CD4-positive, alpha-beta T cell treated with Interleukin-2 at 100 ng/mL for 4 hours (primary cell): ENCODE measurements at regions not wholly inside any gene's neighbourhood (a gene's known extent, or its start where the extent isn't known, plus 50 kb on each side); places are given as distances from the start of the nearest gene placed in this dataset.
"Not testable (repeated sequence)": the region's sequence is repeated elsewhere in the genome, so short reads cannot be mapped to it uniquely, and the experiment has no call there.

Source experiments
- DNase-seq: peaks from one replicate; pipeline ENCODE4 v3.0.0-alpha.2; 2020; ENCODE audit warnings: low spot score

- no peak for DNase-seq
These were observed 650.0 kb upstream of the STXBP6 start for GRCh38 chr14:25699981-25700380.

DNA sequence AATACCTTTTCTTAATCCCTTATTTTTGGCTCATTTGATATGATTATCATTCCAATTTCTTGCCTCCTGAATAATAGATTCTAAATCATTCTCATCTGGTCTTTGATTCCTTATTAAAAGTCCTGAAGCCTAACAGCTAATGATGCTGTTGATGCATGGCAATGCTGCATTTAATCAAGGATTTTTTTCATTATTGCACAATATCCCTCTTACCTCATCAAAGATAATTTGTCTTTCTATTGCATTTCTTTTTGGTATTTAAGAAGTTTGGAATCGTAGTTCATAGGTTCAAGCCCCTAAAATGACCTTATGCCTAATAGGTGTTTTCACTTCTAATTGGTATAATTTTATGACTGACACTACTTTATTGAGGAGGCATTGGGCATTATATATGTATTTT, 648.2 kb upstream of the STXBP6 start:
- DNase-seq, result no peak

GRCh38 chr14:25696176-25696575, 646.2 kb upstream of the STXBP6 start:
- DNase-seq, result no peak

GRCh38 chr14:25685004-25685403, 635.1 kb upstream of the STXBP6 start:
- DNase-seq, result no peak

DNA sequence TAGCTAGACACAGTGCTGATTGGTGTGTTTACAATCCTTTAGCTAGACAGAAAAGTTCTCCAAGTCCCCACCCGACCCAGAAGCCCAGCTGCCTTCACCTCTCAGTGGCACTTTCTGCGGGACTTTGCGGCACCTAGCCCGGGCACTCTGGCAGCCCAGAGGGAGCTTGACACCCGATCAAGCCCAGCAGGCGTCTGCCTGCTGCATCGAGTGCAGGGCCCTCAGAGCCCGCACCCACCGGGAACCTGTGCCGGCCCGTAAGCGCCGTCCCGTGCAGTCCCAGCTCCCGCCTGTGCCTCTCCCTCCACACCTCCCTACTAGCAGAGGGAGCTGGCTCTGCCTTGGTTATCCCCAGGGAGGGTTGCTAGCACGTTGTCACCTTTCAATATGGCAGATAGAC, 631.0 kb upstream of the STXBP6 start:
- no peak for DNase-seq

GRCh38 chr14:25680511-25680910, 630.6 kb upstream of the STXBP6 start:
- DNase-seq, result not testable (repeated sequence)

DNA sequence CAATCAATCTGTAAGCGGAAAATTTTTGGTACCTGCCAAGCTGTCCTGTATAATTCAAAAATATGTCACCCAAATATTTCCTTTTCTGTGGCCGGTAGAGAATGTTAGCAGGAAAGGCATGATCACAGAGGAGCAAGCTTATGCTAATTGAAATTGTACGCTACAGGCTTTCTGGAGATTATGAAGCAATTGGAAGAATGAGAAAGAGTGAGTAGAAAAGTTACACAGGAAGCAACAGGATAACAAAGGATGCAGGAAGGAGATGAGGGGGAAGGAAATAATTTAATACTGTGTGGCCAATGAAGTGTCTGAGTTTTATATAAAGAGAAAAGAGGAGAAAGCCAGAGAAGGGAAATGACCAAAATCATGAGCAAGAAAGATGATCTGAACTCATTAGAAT, 627.2 kb upstream of the STXBP6 start:
- DNase-seq, result no peak

DNA sequence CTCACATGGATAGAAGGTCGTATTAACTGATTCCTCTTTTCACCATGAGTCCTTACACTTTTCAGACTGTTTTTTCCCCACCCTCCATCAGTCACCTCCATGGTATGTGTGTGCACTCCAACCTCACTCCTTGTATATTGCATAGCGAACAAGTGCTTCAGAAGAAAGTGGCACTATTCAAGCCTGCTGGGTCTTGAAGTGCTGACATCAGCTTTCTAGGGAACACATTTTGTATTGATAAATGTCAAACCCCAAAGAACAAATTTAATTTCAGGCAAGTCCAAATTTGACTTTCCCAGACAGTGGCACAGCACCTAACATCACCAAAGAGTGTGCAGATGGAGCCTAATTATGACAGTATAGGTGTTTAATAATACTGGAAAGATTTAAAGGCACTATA, 617.4 kb upstream of the STXBP6 start:
- no peak for DNase-seq

DNA sequence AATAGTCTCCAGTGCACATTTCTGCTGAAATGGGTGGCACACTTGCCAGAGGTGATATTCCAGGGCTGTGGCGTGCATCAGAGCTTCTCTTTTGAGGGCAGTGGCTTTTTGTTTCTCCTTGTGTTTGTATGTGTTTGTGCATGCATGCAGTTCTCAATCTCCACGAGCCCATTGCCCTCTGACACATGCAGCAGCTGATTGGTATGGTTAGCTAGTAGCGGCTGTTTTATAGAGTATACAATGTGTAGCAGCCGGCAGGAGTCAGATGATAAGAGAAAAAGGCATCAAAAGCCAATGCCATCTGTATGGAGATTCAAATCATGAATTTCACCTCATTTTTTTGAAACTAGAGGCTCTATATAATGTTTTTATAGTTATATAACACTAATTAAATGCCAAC, 616.9 kb upstream of the STXBP6 start:
- no peak for DNase-seq

DNA sequence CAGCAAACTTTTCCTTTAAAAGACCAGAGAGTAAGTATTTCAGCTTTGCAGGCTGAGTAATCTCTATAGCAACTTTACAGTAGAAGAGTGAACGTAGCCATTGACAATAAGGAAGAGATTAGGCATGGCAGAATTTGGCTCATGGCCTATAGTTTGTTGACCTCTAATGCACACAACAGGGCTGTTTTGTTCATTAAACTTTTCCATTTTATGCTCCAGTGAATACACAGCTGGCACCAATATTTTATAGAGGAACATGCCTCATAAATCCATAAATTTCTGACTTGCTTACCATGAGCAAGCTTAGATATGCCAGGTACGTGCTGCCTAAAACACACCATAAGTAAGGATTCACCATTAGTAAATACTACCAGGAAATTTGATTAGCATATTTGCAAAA, 609.0 kb upstream of the STXBP6 start:
- no peak for DNase-seq

DNA sequence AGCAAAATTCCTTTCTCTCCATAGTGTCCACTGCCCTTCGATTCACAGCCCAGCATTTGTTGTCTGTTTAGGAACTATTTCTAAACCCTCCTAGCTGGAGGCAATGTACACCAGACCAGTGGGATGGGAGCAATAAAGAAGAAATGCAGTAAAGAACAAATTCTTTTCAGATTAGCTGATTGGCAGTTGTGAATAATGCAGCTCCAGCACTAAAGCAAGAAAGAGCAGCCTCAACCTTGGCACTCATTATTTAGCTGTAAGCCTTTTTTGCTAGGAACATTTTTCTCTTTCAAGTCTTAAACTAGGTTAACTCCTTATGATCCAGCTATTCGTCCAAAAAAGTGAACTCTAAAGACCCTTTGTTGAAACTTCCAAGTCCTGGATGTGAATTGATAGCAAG, 580.5 kb upstream of the STXBP6 start:
- DNase-seq, result no peak

- DNase-seq, result no peak
These were observed 579.0 kb upstream of the STXBP6 start for GRCh38 chr14:25628978-25629377.

- DNase-seq, result no peak
These were observed 578.4 kb upstream of the STXBP6 start for GRCh38 chr14:25628390-25628789.

DNA sequence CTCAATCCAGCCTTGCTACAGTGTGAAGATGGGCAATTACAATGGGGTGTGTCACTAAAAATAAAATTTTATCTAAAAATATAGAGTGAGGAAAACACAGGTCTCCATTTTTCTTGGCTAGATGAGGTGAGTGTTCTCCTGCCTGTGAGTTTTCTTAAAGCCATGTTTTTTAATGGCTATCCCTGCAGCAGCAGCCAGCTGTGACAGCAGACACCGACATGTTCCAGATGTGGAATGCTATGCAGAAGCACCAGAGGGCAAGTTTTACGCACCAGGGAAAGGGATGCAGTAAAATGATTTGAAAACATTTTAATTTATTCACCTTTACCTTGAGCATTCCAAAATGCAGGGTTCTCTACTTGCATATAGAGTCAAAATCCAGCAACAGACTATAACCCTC, 577.0 kb upstream of the STXBP6 start:
- DNase-seq, result no peak

GRCh38 chr14:25622763-25623162, 572.8 kb upstream of the STXBP6 start:
- no peak for DNase-seq

GRCh38 chr14:25620515-25620914, 570.6 kb upstream of the STXBP6 start:
- no peak for DNase-seq

DNA sequence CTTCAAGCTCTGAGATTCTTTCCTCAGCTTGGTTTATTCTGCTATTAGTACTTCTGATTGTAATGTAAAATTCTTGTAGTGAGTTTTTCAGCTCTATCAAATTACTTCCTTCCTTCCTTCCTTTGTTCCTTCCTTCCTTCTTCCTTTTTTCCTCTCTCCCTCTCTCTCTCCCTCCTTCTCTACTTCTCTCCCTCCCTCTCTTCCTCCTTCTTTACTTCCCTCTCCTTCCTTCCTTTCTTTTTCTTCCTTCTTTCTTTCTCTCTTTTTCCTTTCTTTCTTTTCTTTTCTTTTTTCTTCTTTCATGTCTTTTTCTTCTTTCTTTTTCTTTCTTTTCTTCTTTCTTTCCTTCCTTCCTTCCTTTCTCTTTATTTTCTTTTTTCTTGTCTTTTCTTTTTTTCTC, 565.2 kb upstream of the STXBP6 start:
- no peak for DNase-seq

DNA sequence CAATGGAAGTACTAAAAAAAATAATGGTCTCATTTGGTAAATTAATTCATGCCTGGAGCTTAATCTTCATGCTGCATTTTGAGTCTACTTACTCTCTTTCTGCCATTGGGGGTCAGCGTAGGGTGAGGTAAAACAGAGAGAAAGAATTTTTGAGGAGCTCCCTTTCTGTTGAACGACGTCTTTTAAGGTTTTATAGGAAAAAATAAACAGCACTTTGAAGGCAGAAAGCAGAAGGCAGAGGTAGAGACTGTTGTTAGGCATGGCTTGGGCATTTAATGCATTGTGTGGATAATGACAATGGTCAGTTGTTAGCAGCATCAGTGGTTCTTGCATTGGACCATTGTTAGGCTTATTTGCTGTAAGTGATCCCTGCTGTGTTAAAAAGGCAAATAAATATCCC, 557.2 kb upstream of the STXBP6 start:
- no peak for DNase-seq

- no peak for DNase-seq
These were observed 552.2 kb upstream of the STXBP6 start for GRCh38 chr14:25602106-25602505.

DNA sequence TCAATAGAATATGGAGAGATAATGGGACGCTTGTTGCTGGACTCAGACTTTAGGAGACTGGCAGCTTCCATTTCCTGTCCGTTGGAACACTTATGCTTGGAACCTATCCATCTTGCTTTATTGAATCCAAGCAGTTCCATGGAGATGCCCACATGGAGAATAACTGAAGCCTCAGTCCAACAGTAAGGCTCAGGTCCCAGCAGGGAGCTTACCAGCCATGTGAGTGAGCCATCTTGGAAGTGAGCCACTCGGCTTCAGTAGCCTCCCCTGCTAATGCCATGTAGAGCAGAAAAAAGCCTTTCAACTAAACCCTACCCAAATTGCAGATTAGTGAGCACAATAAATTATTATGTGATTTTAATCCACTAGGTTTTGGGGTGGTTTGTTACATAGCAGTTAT, 538.8 kb upstream of the STXBP6 start:
- no peak for DNase-seq

DNA sequence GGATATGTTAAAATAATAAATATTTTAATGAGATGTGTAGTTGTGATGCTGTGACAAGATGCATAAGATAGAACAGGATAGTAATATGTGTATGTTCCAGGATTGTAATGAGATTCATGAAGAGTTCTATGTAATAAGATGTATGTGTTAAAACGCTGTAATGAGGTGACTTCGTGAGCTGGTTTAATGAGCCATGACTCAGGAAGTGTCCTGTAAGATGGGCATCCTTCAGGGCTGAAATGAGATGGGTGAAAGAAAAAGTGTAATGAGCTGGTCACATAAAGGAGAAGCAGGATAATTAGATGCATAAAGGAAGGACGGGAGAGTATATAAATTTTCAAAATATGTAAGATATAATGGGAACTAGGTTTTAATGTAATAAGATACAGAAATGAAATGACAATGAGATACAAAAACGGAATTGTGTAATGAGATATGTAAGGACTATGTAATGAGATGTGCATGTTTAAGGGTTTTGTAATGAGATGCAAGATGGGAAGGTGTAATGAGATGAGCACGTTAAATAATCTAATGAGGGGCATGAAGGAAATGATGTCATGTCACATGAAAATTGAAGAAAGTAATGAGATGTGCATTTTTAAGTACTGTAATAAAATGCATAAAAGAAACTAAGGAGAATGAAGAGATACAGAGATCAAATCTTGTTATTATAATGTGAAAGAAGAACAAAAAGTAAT, 524.8 kb upstream of the STXBP6 start:
- no peak for DNase-seq

GRCh38 chr14:25570483-25570882, 520.5 kb upstream of the STXBP6 start:
- no peak for DNase-seq

- no peak for DNase-seq
These were observed 507.5 kb upstream of the STXBP6 start for GRCh38 chr14:25557466-25557865.

DNA sequence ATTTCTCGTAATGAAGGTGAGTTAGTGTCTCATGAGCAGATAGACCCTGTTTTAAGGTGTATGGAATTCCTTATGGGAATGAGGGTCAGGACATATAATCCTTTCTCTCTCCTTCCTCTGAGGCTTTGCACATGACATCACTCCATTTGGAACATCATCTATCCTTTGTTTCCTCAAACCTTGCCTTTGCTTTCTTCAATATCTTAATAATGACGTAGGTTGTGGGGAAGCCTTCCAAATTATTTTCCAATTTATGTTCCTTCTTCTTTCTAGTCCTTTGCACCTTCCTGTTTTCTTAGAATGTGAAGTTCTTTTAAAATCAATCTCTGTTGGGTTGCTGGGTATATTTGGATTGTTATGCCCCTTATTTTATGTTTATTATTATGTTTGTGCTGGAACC, 502.9 kb upstream of the STXBP6 start:
- no peak for DNase-seq

- DNase-seq, result no peak
These were observed 501.7 kb upstream of the STXBP6 start for GRCh38 chr14:25551674-25552073.
